Stimulated activated CD4-positive, alpha-beta T cell treated with anti-CD3 and anti-CD28 coated beads, Interleukin-1b, Interleukin-23, amount 100 ng/mL, for 48 hours (primary cell): ENCODE measurements at regions not wholly inside any gene's neighbourhood (a gene's known extent, or its start where the extent isn't known, plus 50 kb on each side); places are given as distances from the start of the nearest gene placed in this dataset.

ENCODE experiments used
- DNase-seq: peaks from one replicate; pipeline ENCODE4 v3.0.0-alpha.2; 2020

GRCh38 chr12:74412606-74413230 is 124.9 kb upstream of the ATXN7L3B start:
- no peak for DNase-seq

- no peak for DNase-seq
Measured at GRCh38 chr12:74415633-74416032, 122.0 kb upstream of the ATXN7L3B start.

DNA sequence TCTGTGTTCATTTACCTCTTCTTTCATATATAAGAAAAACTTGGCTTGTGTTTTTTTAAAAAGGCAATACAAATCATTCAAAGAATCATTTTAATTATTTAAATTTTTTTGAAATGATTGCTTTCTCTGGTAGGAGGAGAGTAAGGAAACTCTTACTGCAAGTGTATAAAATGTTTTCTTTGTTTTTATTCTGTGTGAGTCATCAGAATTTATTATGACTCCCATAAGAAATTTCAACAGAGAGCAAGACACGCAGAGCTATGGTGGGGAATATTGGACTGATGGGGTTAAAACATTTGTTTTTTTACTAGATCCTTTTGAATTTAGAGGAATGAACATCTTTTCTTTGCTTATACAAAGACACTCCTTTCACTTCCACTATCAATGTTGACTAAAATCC is 119.1 kb upstream of the ATXN7L3B start:
- DNase-seq = no peak

GRCh38 chr12:74424778-74425177 is 112.9 kb upstream of the ATXN7L3B start:
- DNase-seq = no peak

GRCh38 chr12:74426091-74426490 is 111.5 kb upstream of the ATXN7L3B start:
- no peak for DNase-seq

- no peak for DNase-seq
Measured at GRCh38 chr12:74429535-74429934, 108.1 kb upstream of the ATXN7L3B start.

DNA sequence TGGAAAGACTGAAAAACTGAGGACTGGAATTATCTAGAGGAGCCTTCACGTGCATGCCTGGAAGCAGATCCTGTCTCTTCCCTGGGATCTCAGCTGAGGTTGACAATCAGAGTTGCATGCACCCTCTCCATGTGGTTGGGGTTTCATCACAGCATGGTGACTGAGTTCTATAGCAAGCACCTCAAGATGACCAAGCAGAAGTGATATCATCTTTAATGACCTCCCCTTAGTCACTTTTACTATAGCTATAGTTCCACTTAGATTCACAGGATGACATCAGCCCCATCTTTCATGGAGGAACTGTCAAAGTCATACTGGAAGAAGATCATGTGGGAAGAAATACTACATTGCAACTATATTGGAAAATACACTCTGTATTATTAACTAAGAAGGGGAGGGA is 105.8 kb upstream of the ATXN7L3B start:
- DNase-seq = no peak

- no peak for DNase-seq
Measured at GRCh38 chr12:74440469-74440868, 97.2 kb upstream of the ATXN7L3B start.

GRCh38 chr12:74441872-74442271 is 95.8 kb upstream of the ATXN7L3B start:
- no peak for DNase-seq

GRCh38 chr12:74446466-74446865 is 91.2 kb upstream of the ATXN7L3B start:
- DNase-seq = no peak

DNA sequence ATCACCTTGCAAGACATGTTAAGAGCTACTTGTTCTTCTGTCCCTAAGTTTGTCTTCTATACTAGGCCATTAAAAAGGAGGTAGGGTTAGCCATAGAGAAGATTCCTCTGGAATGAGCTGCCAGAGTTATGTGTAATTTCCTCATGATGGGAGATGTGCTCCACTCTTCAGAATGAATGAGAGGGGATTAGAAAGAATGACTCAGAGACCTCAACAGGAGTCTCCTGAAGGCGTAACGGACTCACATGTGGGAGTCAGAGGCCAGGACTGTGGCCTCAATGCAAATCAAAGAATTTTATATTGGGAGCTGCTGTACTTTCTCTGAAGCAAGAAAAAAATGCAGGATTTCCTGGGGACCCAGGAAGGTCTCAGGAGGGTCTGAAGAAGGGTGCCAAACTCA is 87.8 kb upstream of the ATXN7L3B start:
- no peak for DNase-seq

DNA sequence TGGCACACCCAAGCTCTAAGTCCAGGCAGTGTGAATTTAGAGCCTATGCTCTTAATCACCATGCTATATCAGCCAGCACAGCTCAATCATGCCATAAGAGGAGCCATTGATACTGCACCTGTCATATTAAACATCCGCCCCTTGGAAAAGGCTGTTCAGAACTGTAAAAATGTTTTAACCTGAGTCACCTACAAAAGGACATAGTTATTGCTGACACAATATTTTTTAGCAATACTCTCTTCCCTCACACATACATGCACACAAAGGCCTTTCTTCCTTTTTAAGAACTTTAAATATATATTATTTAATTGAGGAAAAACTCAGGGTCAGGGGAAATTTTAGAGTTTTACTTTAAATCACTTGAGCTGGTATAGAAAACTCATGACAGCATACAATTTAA is 83.5 kb upstream of the ATXN7L3B start:
- no peak for DNase-seq

- no peak for DNase-seq
Measured at GRCh38 chr12:74455429-74455828, 82.2 kb upstream of the ATXN7L3B start.

DNA sequence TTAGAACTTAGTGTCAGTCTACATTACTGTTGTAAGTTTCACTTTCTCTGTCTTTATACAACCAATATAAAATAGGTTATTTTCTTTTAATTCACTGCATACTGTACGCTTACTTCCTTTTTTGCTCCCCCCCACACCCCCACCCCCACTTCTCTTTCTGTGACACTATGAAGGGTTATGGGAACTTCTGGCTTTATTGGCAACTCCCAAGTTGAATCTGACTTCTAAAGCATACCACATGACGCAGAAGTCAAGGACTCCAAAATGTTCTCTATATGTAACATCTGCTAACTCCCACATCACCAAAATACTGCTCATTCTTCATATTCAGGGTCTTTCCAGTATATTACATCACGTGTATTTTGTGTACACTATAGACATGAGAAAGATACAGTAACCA is 81.2 kb upstream of the ATXN7L3B start:
- DNase-seq = no peak

DNA sequence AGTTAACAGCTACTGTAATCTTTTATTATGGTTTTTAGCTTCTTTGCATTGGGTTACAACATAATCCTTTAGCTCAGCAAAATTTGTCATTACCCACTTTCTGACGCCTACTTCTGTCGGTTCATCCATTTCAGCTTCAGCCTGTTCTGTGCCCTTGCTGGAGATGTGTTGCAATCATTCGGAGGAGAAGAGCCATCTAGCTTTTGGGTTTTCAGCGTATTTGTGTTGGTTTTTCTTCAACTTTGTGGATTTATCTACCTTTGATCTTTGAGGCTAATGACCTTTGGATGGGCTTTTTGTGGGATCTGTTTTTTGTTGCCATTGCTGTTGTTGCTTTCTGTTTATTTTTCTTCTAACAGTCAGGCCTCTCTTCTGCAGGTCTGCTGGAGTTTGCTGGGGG is 69.2 kb upstream of the ATXN7L3B start:
- no peak for DNase-seq

- DNase-seq = no peak
Measured at GRCh38 chr12:74476234-74476633, 61.4 kb upstream of the ATXN7L3B start.

- DNase-seq = no peak
Measured at GRCh38 chr12:74481078-74481477, 56.6 kb upstream of the ATXN7L3B start.

DNA sequence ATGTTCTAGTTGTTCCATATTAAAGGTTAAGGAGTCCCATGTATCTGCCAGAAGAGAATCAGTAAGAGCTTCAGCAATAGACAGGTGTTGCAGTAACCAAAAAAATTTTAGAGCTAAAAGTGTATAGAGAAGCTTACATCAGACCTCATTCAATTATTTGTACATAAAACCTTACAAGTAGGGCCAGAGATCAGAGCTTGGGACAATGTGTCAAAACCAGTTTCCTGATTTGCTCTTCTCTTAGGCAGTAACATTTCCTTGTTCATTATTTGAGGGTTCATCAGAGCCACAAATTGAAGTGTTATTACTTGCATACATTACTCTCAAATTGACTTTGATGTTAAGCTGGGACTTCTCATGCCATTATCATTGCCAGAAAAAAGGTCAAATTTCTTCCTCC is 55.5 kb upstream of the ATXN7L3B start:
- no peak for DNase-seq

DNA sequence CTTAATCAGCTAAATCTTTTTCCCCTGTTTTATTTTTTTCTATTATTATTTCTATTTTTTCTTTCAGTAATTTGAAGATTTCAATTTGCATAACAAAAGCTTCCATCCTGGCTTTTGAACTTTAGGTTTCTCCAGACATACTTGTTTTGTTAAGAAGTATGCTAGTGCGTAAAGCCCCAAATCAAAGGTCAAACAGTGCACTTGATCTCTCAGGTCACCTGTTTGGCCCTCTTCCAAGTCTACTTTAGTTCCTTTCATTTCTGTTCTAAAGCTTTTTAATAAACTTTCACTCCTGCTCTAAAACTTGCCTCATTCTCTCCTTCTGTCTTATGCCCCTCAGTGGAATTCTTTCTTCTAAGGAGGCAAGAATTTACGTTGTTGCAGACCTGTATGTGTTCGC is 54.6 kb upstream of the ATXN7L3B start:
- DNase-seq = no peak
